HG03520 (cell line): ENCODE measurements at regions not wholly inside any gene's neighbourhood (a gene's known extent, or its start where the extent isn't known, plus 50 kb on each side); places are given as distances from the start of the nearest gene placed in this dataset.

Experiments used
- ATAC-seq: cut with Tn5 transposase; IDR thresholded peaks from one replicate; pipeline ENCODE4 v1.9.1; 2021; ENCODE audit warnings: mild to moderate bottlenecking, moderate library complexity; ENCODE audit not compliant: unreplicated experiment

- ATAC-seq = no peak
Measured at GRCh38 chr9:107706701-107707427, 217.3 kb upstream of the KLF4 start.

GRCh38 chr9:107705521-107705920, 216.0 kb upstream of the KLF4 start:
- no peak for ATAC-seq

DNA sequence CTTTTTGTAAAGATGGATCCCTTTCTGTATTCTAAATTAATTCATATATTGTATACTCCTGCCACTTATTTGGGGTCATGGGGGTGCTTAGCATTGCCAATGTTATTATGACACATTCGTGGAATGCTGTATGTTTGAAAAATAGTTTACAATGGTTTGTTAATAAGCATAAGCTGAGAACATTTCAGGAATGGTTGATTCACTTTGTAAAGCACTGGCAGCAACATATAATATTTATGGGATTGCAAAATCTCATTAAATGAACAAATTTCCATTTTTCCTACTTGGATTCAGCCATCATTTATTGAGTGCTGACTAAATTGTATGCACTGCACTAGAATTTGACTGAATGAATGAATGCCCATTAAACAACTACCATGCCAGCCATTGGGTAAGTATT, 215.2 kb upstream of the KLF4 start:
- ATAC-seq = no peak

DNA sequence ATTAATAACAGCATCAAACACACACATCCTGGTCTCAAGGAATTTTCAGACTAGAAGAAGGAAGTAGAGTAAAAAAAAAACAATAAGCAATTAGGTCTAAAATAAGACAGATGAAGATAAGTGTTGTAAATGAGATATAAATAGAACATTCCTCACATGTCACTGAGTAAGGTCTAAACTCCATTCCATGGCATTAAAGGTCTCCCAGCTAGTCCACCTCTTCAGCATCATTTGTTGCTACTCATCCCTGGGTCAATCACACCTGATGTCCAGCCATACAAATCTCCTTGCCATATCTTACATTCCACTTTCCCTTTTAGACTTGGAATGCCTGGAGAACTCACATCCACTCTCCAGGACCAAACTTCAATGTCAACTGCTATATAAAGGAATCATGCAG, 214.1 kb upstream of the KLF4 start:
- no peak for ATAC-seq

DNA sequence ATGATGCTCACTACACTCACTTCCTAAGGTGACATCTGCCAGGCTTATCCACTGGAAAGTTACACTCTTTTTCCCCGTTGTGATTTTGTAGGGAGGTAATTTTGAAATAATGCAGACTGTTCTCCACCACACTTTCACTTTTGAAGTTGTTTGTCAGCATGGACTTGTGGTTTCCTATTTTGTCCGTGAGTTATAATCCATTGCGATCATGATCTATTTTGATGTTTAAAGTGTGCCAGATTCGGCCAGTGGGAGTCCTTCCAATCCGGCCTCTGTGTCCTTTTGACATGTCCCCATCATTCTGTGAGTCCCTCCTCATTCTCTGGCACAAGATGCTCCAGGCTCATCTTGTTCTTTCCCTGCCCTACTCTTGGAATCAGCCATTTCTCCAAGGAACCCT, 211.3 kb upstream of the KLF4 start:
- ATAC-seq = no peak

GRCh38 chr9:107699231-107699630, 209.7 kb upstream of the KLF4 start:
- ATAC-seq = no peak

DNA sequence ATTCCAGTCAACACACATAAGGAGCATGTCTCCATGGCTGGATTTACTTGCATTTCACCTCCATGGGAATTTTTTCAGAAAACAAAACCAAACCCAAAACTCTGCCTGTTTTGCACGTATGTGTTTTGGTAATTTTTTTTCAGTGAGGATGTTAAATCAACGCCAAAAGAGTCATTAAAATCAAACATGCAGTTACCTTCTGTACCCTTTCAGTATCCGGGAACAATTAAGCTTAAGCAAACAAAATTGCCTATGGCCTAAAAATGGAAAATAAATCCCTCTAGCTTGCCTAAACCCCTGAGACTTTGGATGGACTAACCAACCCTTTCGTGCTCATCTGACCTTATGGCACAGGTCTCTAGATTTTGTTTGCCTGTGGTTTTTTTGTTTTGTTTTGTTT, 209.2 kb upstream of the KLF4 start:
- no peak for ATAC-seq

DNA sequence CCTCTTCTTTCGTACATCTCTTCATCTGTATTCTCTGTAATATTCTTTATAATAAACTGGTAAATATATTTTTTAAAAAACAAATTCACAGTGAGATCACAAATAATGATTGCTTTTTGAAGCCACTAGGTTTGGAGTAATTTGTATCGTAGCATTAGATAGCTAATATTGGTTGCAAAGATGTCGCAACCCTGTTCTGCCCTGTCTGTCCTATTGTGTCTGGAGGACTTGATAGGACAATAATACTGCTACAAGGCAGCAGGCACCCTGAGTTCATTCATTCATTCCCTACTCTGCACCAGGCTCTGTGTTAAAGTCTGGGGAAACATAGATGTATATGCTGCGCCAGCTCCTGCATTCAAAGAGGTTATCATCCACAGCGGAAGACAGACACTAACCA, 206.7 kb upstream of the KLF4 start:
- ATAC-seq = no peak

DNA sequence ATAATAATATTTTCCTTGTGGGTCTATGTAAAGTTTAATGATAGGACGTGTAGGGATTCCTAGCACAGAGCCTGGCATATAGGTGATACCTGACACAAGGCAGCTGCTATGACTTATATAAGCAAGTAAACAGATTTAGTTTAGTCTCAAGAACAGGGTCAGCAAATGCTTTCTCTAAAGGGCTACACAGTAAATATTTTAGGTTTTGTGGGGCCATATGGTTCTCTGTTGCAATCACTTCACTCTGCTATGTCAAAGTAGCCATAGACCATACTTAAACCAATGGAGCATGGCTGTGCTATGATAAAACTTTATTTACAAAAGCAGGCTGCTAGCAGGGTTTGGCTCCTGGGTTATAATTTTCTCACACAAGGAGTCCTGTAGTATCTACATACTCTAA, 204.8 kb upstream of the KLF4 start:
- ATAC-seq = no peak

GRCh38 chr9:107693625-107694326, 204.2 kb upstream of the KLF4 start:
- ATAC-seq = no peak

DNA sequence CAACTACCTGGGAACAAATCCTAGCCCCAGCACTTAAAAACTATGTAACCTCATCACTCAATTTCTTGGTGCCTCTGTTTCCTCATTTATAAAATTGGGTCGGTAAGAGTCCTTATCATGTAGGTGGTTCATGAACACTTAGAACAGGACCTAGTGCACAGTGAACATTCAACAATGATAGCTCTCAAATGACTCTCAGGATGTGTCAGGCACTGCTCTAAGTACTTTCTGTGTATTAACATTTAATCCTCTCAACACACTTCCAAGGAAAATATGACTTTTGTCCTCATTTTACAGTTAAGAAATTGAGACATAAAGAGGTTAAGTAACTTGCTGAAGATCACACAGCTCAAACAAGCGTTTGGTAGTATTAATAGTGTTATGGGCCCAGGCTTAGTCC, 202.1 kb upstream of the KLF4 start:
- no peak for ATAC-seq

GRCh38 chr9:107690021-107690420, 200.5 kb upstream of the KLF4 start:
- ATAC-seq = no peak

GRCh38 chr9:107688728-107689127, 199.2 kb upstream of the KLF4 start:
- no peak for ATAC-seq

GRCh38 chr9:107685901-107686300, 196.3 kb upstream of the KLF4 start:
- ATAC-seq = no peak

- no peak for ATAC-seq
Measured at GRCh38 chr9:107685376-107685775, 195.8 kb upstream of the KLF4 start.

GRCh38 chr9:107684224-107684623, 194.7 kb upstream of the KLF4 start:
- ATAC-seq = no peak

- no peak for ATAC-seq
Measured at GRCh38 chr9:107683566-107683965, 194.0 kb upstream of the KLF4 start.

DNA sequence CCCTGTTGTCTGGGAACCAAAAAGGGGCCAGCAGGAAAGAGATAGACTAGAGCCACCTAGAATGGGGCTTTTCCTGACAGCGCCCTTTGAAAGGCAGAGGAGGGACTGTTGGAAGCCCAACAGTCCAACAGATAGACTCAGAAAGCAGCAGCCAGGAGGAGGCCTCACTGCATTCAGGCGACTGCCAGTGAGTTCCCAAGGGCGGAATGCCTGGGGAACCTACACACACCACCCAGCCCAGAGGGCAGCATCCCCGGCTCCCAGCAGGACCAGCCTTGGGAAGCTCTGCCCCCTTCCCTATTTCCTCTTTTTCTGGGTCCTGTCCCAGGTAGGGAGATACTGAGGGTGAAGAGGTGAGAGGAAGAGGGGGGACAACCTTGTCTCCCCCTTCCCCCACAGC, 192.4 kb upstream of the KLF4 start:
- ATAC-seq = no peak

DNA sequence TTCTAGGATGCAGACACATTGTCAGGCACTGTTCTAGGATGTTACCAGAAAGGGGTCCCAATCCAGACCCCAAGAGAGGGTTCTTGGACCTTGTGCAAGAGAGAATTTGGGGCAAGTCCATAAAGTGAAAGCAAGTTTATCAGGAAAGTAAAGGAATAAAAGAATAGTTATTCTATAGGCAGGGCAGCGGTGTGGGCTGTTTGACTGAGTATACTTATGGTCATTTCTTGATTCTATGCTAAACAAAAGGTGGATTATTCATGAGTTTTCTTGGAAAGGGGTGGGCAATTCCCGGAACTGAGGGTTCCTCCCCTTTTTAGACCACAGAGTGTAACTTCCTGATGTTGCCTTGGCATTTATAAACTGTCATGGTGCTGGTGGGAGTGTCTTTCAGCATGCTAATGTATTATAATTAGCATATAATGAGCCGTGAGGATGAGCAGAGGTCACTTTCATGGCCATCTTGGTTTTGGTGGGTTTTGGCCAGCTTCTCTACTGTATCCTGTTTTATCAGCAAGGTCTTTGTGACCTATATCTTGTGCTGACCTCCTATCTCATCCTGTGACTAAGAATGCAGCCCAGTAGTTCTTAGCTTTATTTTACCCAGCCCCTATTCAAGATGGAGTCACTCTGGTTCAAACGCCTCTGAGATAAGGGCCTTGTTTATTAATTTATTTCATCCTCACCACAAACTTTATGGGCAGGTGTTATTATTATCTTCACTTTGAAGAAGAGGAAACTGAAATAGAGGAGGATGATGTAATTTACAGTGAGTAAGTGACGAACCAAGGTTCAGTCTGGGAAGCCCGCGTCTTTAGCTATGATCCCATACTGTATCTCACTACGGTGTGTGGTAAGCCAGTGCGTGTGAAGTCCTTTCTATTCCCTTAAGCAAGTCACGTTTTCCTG, 186.0 kb upstream of the KLF4 start:
- ATAC-seq = no peak

GRCh38 chr9:107674721-107675277, 185.2 kb upstream of the KLF4 start:
- no peak for ATAC-seq
